Hepatocyte (in vitro differentiated cells): ENCODE measurements at regions not wholly inside any gene's neighbourhood (a gene's known extent, or its start where the extent isn't known, plus 50 kb on each side); places are given as distances from the start of the nearest gene placed in this dataset.
"Not testable (repeated sequence)": the region's sequence is repeated elsewhere in the genome, so short reads cannot be mapped to it uniquely, and the experiment has no call there.

Experiments
- EZH2 ChIP-seq: fragments of 200-600 bp; sonication (generic); IDR thresholded peaks from 2 replicates; pipeline ENCODE4 v1.6.1; 2016; ENCODE audit warnings: antibody characterized with exemption, mild to moderate bottlenecking, borderline replicate concordance
- EZH2phosphoT487 ChIP-seq: fragments of 200-600 bp; sonication (generic); IDR thresholded peaks from one replicate; pipeline ENCODE4 v1.6.1; 2018; ENCODE audit warnings: antibody characterized with exemption, mild to moderate bottlenecking, low read depth, moderate library complexity; ENCODE audit not compliant: unreplicated experiment, severe bottlenecking
- TF ChIP-seq, protein P1 (sequence below): fragments of 200-600 bp; sonication (generic); IDR thresholded peaks from 2 replicates; pipeline ENCODE4 v1.5.1; 2016; ENCODE audit warnings: antibody characterized with exemption, mild to moderate bottlenecking; ENCODE audit not compliant: poor library complexity

DNA sequence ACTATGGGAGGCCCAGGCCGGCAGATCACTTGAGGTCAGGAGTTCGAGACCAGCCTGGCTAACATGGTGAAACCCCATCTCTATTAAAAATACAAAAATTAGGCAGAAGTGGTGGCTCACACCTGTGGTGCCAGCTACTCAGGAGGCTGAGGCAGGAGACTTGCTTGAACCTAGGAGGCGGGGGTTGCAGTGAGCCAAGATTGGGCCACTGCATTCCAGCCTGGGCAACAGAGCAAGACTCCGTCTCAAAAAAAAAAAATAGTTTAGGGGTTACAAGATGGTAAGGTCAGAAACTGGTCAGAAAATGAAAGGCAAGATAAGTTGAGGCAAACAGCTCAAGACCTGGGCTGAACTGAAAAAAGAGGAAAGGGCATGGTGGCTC is 55.9 kb upstream of the XIAP start:
- not testable (repeated sequence) for TF ChIP-seq EZH2, EZH2phosphoT487
- TF ChIP-seq, protein P1, sequence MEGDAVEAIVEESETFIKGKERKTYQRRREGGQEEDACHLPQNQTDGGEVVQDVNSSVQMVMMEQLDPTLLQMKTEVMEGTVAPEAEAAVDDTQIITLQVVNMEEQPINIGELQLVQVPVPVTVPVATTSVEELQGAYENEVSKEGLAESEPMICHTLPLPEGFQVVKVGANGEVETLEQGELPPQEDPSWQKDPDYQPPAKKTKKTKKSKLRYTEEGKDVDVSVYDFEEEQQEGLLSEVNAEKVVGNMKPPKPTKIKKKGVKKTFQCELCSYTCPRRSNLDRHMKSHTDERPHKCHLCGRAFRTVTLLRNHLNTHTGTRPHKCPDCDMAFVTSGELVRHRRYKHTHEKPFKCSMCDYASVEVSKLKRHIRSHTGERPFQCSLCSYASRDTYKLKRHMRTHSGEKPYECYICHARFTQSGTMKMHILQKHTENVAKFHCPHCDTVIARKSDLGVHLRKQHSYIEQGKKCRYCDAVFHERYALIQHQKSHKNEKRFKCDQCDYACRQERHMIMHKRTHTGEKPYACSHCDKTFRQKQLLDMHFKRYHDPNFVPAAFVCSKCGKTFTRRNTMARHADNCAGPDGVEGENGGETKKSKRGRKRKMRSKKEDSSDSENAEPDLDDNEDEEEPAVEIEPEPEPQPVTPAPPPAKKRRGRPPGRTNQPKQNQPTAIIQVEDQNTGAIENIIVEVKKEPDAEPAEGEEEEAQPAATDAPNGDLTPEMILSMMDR: not testable (repeated sequence)
